K562 (cell line): ENCODE measurements at regions not wholly inside any gene's neighbourhood (a gene's known extent, or its start where the extent isn't known, plus 50 kb on each side); places are given as distances from the start of the nearest gene placed in this dataset.

Experiments
- CHD1 ChIP-seq: fragments of 200-600 bp; sonication (generic); IDR thresholded peaks from one replicate; pipeline ENCODE4 v1.6.1; 2012; ENCODE audit warnings: mild to moderate bottlenecking, moderate library complexity, low read length, inconsistent platforms
- E2F8 ChIP-seq: fragments of 450-650 bp; IDR thresholded peaks from 2 replicates; pipeline ENCODE4 v1.7.1; 2018; ENCODE audit warnings: mild to moderate bottlenecking, low read depth; ENCODE audit not compliant: partially characterized antibody
- KAT8 ChIP-seq: fragments of 450-650 bp; IDR thresholded peaks from 2 replicates; pipeline ENCODE4 v1.6.1; 2016; ENCODE audit warnings: low read depth, mild to moderate bottlenecking
- PPARD ChIP-seq: fragments of 250-450 bp; sonication (Bioruptor Pico); IDR thresholded peaks from 2 replicates; pipeline ENCODE4 v1.8.0; 2022; ENCODE audit warnings: inconsistent platforms, mild to moderate bottlenecking, moderate library complexity
- TAF7 ChIP-seq: fragments of 450-650 bp; IDR thresholded peaks from 2 replicates; pipeline ENCODE4 v1.6.1; 2016; ENCODE audit warnings: missing genetic modification characterization, missing compliant biosample characterization
- ZBTB34 ChIP-seq: fragments of 250-450 bp; sonication (Bioruptor Pico); IDR thresholded peaks from 2 replicates; pipeline ENCODE4 v1.8.0; 2021; ENCODE audit warnings: mild to moderate bottlenecking, moderate library complexity
- ZNF277 ChIP-seq: fragments of 250-450 bp; sonication (Bioruptor Pico); IDR thresholded peaks from 2 replicates; pipeline ENCODE4 v1.8.0; 2022; ENCODE audit warnings: inconsistent platforms, mild to moderate bottlenecking, moderate library complexity, borderline replicate concordance

- TF ChIP-seq ZNF277 (CRISPR knock-in tag): no peak
- TF ChIP-seq KAT8: no peak
- no peak for TF ChIP-seq TAF7 (tag)
- TF ChIP-seq ZBTB34: no peak
- no peak for TF ChIP-seq CHD1
- no peak for TF ChIP-seq E2F8
- TF ChIP-seq PPARD (CRISPR knock-in tag): no peak
Observed at GRCh38 chr5:89441965-89442364, 559.0 kb upstream of the MEF2C start (continued).
